PC-3 (cell line): ENCODE measurements at regions not wholly inside any gene's neighbourhood (a gene's known extent, or its start where the extent isn't known, plus 50 kb on each side); places are given as distances from the start of the nearest gene placed in this dataset.

ENCODE experiments used
- ATAC-seq: fragments of 200-7000 bp; cut with Tn5 transposase; 2 replicates; pipeline ENCODE4 v1.9.1; 2020; ENCODE audit warnings: mild to moderate bottlenecking, moderate library complexity
- BruUV-seq: library from RNA; stranded (reverse); fragments of 400-500 nt; replicated peaks from 2 replicates; lab custom pipeline; 2021; lab: Mats Ljungman, UMichigan
- CTCF ChIA-PET: fragments of 300-600 bp; sonication (Branson Sonifier 250); formaldehyde crosslinking; loops from one replicate; lab custom pipeline; 2022; ENCODE audit warnings: antibody characterized with exemption; lab: Charles Lee
- POLR2A ChIA-PET: fragments of 300-600 bp; sonication (Branson Sonifier 250); formaldehyde crosslinking; loops from one replicate; lab custom pipeline; 2022; ENCODE audit warnings: antibody characterized with exemption; ENCODE audit not compliant: unreplicated experiment; lab: Charles Lee
- DNase-seq: peaks from one replicate; pipeline ENCODE4 v3.0.0-alpha.2; 2015
- H2AFZ ChIP-seq: fragments of 300-600 bp; sonication (generic); 2 replicates; pipeline ENCODE4 v1.6.0; 2016; ENCODE audit warnings: antibody characterized with exemption, low read length
- H3F3A ChIP-seq: fragments of 300-600 bp; sonication (generic); one replicate; pipeline ENCODE4 v1.6.0; 2017; ENCODE audit warnings: antibody characterized with exemption, low read length, control low read depth, mild to moderate bottlenecking; ENCODE audit not compliant: unreplicated experiment
- H3K27ac ChIP-seq: fragments of 300-600 bp; sonication (generic); 2 replicates; pipeline ENCODE4 v1.5.1; 2016; ENCODE audit warnings: mild to moderate bottlenecking, low read length
- H3K27me3 ChIP-seq: fragments of 300-600 bp; sonication (generic); 2 replicates; pipeline ENCODE4 v1.6.1; 2016; ENCODE audit warnings: low read length, mixed read lengths
- H3K36me3 ChIP-seq: fragments of 300-600 bp; sonication (generic); 2 replicates; pipeline ENCODE4 v1.6.1; 2016; ENCODE audit warnings: low read depth, mixed run types, low read length, mixed read lengths
- H3K4me1 ChIP-seq: fragments of 300-600 bp; sonication (generic); 2 replicates; pipeline ENCODE4 v1.5.1; 2016; ENCODE audit warnings: low read length; ENCODE audit not compliant: insufficient read depth
- H3K4me2 ChIP-seq: fragments of 300-600 bp; sonication (generic); 2 replicates; pipeline ENCODE4 v1.6.0; 2016; ENCODE audit warnings: low read length
- H3K4me3 ChIP-seq: fragments of 300-600 bp; sonication (generic); 2 replicates; pipeline ENCODE4 v1.5.1; 2016; ENCODE audit warnings: mild to moderate bottlenecking, low read length, mixed read lengths
- H3K79me2 ChIP-seq: fragments of 300-600 bp; sonication (generic); 2 replicates; pipeline ENCODE4 v1.6.1; 2017; ENCODE audit warnings: low read length, mixed read lengths
- H3K9ac ChIP-seq: fragments of 300-600 bp; sonication (generic); 2 replicates; pipeline ENCODE4 v1.6.0; 2016; ENCODE audit warnings: mild to moderate bottlenecking, low read length
- H3K9me2 ChIP-seq: fragments of 300-600 bp; sonication (generic); replicated peaks from 2 replicates; pipeline ENCODE4 v1.6.1; 2016; ENCODE audit warnings: mixed run types, low read length, mixed read lengths
- H3K9me3 ChIP-seq: fragments of 300-600 bp; sonication (generic); 2 replicates; pipeline ENCODE4 v1.6.1; 2016; ENCODE audit warnings: low read length, mixed read lengths
- H4K20me1 ChIP-seq: fragments of 300-600 bp; sonication (generic); 2 replicates; pipeline ENCODE4 v1.6.1; 2016; ENCODE audit warnings: low read length, mixed read lengths
- EZH2 ChIP-seq: fragments of 300-600 bp; sonication (generic); IDR thresholded peaks from one replicate; pipeline ENCODE4 v1.6.1; 2017; ENCODE audit warnings: antibody characterized with exemption, mild to moderate bottlenecking, low read length; ENCODE audit not compliant: unreplicated experiment
- EZH2phosphoT487 ChIP-seq: fragments of 300-600 bp; sonication (generic); IDR thresholded peaks from 2 replicates; pipeline ENCODE4 v1.6.1; 2018; ENCODE audit warnings: mild to moderate bottlenecking, antibody characterized with exemption, low read length, borderline replicate concordance
- intact Hi-C: fragments of 100-400 bp; cut with micrococcal nuclease; formaldehyde crosslinking; loops from 2 replicates; pipeline ENCODE4 v1.9.0; 2023
- TF ChIP-seq, protein P1 (sequence below): fragments of 300-600 bp; sonication (generic); conservative IDR thresholded peaks from 2 replicates; pipeline ENCODE4 v1.5.1; 2017; ENCODE audit warnings: antibody characterized with exemption, low read depth, mild to moderate bottlenecking, low read length

DNA sequence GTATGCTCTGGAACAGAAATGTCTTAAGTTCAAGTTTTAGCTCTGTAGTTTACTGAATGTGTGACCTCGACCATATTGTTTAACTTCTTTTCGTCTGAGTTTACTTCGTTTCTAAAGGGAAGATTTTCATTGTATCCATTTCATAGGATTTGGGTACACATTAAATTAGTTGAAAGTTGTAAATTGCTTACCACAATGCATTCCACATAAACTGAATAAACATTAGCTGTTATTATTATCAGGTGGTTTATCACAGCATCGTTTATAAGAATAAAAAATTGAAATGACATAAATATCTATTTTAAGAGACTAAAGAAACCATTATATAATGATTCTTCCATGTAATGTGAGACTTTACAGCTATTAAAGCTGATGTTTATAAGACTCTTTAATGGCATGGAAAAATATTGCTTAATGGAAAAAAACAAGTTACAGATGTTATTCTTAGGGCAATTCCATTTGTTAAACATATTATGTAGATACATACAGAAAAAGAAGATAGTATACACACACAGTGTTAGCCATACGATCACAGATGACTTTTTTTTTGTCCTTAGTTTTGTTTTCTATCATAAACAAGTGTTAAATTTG is 342.3 kb upstream of the SGO1 start:
- H4K20me1 ChIP-seq: no peaks in the 10 kb centered on the region
- POLR2A ChIA-PET: interaction anchor here (0.7 kb wide), 1 partner anchor 736 kb away, joined by 4 read pairs; no protein-coding TSS in a partner anchor
- H3K9me2 ChIP-seq: no peaks in the 10 kb centered on the region
- ATAC-seq (no peak), DNase-seq (no peak)
- H3K4me3 ChIP-seq: no peak overlapping the region
- no peaks in the 10 kb centered on the region for H3K79me2 ChIP-seq
- no peaks in the 10 kb centered on the region for H3F3A ChIP-seq
- no peak overlapping the region for H2AFZ ChIP-seq
- H3K27ac ChIP-seq: no peak overlapping the region
- H3K36me3 ChIP-seq: no peaks in the 10 kb centered on the region
- CTCF ChIA-PET: no interaction called here
- TF ChIP-seq, protein P1, sequence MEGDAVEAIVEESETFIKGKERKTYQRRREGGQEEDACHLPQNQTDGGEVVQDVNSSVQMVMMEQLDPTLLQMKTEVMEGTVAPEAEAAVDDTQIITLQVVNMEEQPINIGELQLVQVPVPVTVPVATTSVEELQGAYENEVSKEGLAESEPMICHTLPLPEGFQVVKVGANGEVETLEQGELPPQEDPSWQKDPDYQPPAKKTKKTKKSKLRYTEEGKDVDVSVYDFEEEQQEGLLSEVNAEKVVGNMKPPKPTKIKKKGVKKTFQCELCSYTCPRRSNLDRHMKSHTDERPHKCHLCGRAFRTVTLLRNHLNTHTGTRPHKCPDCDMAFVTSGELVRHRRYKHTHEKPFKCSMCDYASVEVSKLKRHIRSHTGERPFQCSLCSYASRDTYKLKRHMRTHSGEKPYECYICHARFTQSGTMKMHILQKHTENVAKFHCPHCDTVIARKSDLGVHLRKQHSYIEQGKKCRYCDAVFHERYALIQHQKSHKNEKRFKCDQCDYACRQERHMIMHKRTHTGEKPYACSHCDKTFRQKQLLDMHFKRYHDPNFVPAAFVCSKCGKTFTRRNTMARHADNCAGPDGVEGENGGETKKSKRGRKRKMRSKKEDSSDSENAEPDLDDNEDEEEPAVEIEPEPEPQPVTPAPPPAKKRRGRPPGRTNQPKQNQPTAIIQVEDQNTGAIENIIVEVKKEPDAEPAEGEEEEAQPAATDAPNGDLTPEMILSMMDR: no peak
- TF ChIP-seq EZH2: no peak
- no peak for TF ChIP-seq EZH2phosphoT487
- intact Hi-C loops: no loop called here
- no peak overlapping the region for H3K4me2 ChIP-seq
- BruUV-seq: no TSS peak
- H3K9ac ChIP-seq: no peak overlapping the region
- no peaks in the 10 kb centered on the region for H3K9me3 ChIP-seq
- no peaks in the 10 kb centered on the region for H3K27me3 ChIP-seq
- no peaks in the 10 kb centered on the region for H3K4me1 ChIP-seq

DNA sequence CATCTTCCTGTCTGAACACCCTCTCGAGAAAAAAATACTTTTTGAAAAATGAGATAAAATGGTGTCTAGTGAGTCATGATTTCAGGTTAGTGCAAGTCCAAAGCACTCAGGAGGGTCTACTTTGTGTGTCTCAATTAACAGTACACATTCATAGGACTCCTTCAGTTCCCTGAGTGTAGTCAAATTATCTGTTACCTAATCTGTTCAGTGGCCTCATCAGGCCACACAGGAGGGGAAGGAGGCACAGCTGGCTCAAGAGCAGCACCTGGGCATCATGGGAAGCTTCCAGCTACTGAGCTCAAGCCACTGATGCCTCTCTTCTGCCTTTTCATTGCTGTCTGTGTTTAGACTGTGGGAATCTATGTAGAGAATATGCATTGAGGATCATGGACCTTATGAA is 341.4 kb upstream of the SGO1 start:
- ATAC-seq: no peak
- Histone ChIP-seq H3K9ac (no peak overlapping the region), H3K4me2 (no peak overlapping the region), H3K36me3 (no peaks in the 10 kb centered on the region), H2AFZ (no peak overlapping the region), H3K9me3 (no peaks in the 10 kb centered on the region), H4K20me1 (no peaks in the 10 kb centered on the region), H3K27ac (no peak overlapping the region), H3K79me2 (no peaks in the 10 kb centered on the region), H3K9me2 (no peaks in the 10 kb centered on the region), H3K4me1 (no peaks in the 10 kb centered on the region), H3K27me3 (no peaks in the 10 kb centered on the region), H3K4me3 (no peak overlapping the region), H3F3A (no peaks in the 10 kb centered on the region)
- no TSS peak for BruUV-seq
- ChIA-PET POLR2A (no interaction called here), CTCF (no interaction called here)
- TF ChIP-seq EZH2phosphoT487: no peak
- TF ChIP-seq, protein P1: no peak
- TF ChIP-seq EZH2: no peak
- DNase-seq: no peak
- intact Hi-C loops: no loop called here

DNA sequence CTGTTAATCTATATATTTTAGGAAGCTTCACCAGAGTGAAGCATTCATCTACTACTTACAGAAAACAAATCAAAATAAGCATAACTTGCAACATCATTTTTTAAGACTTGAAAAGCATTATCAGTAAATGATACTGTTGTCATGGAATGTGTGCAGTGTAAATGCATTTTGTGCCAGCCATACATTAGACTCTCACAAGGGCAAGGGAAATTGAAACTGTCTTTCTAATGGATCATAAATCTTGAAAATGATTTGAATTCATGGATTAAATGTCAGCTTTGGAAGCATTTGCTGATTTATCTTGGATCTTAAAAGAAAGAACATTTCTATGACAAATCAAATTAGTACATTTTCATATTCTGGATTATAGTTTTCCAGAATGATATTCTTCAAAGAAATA is 338.3 kb upstream of the SGO1 start:
- POLR2A ChIA-PET: no interaction called here
- Histone ChIP-seq H3K36me3 (no peaks in the 10 kb centered on the region), H3K27me3 (no peaks in the 10 kb centered on the region), H3K9me3 (no peaks in the 10 kb centered on the region), H3F3A (no peaks in the 10 kb centered on the region), H3K27ac (no peak overlapping the region), H3K79me2 (no peaks in the 10 kb centered on the region), H2AFZ (no peak overlapping the region), H3K9ac (no peak overlapping the region), H3K9me2 (no peaks in the 10 kb centered on the region), H3K4me1 (no peaks in the 10 kb centered on the region), H3K4me3 (no peak overlapping the region), H4K20me1 (no peaks in the 10 kb centered on the region), H3K4me2 (no peak overlapping the region)
- TF ChIP-seq, protein P1: no peak
- TF ChIP-seq EZH2: no peak
- DNase-seq (no peak), ATAC-seq (no peak)
- no TSS peak for BruUV-seq
- CTCF ChIA-PET: no interaction called here
- intact Hi-C loops: no loop called here
